GM23338 (cell line): ENCODE measurements at regions not wholly inside any gene's neighbourhood (a gene's known extent, or its start where the extent isn't known, plus 50 kb on each side); places are given as distances from the start of the nearest gene placed in this dataset.

Experiments
- CTCF ChIP-seq, 2 experiments: fragments of 200-600 bp in 1 of 2; sonication (generic) in 1 of 2; conservative IDR thresholded peaks; 2 replicates each; pipeline versions ENCODE4 v1.5.1 to v1.6.1; 2016 to 2017; ENCODE audit warnings: antibody characterized with exemption in 2 of 2, low read depth in 2 of 2, mild to moderate bottlenecking in 2 of 2, moderate library complexity in 1 of 2
- JUNB ChIP-seq: IDR thresholded peaks from one replicate; pipeline ENCODE4 v1.6.1; 2016; ENCODE audit warnings: antibody characterized with exemption; ENCODE audit not compliant: unreplicated experiment
- POLR2AphosphoS5 ChIP-seq: IDR thresholded peaks from 2 replicates; pipeline ENCODE4 v1.6.1; 2016; ENCODE audit warnings: antibody characterized with exemption, low read depth

GRCh38 chr18:8970843-8971242 is 131.7 kb upstream of the NDUFV2 start:
- TF ChIP-seq CTCF (conservative IDR thresholded peaks at IDR 0.05; ENCODE audit: low read depth in 2 of 2) (no peak), JUNB (no peak), POLR2AphosphoS5 (no peak)
